GM13976 (cell line): ENCODE measurements at regions not wholly inside any gene's neighbourhood (a gene's known extent, or its start where the extent isn't known, plus 50 kb on each side); places are given as distances from the start of the nearest gene placed in this dataset.
A peak's percentile ranks its signal among the peaks of the same experiment; 100 is the strongest.

Experiments used
- DNase-seq: peaks from one replicate; pipeline ENCODE4 v3.0.0; 2012; ENCODE audit warnings: low spot score
- CTCF ChIP-seq: IDR thresholded peaks from 2 replicates; pipeline ENCODE4 v1.5.1; 2012; ENCODE audit warnings: borderline replicate concordance, mild to moderate bottlenecking; ENCODE audit not compliant: insufficient read depth; ENCODE audit errors: extremely low read depth, missing control alignments, control extremely low read depth
- in situ Hi-C: fragments of 300-500 bp; cut with MboI; formaldehyde crosslinking; loops from one replicate; pipeline ENCODE4 v1.12.0; 2022; ENCODE audit warnings: low sequenced_read_pairs, mixed read lengths, inconsistent platforms; ENCODE audit not compliant: unreplicated experiment

GRCh38 chr15:38705436-38706219 is 141.0 kb upstream of the RASGRP1 start:
- in situ Hi-C loops, result loop anchor here (25.0 kb wide), 2 partner anchors 882 to 1032 kb away; partner anchors contain the start of gene THBS1
- DNase-seq, result no peak
- no peak for TF ChIP-seq CTCF

- TF ChIP-seq CTCF, result no peak
- no peak for DNase-seq
- in situ Hi-C loops, result loop anchor here (25.0 kb wide), 2 partner anchors 880 to 1030 kb away; partner anchors contain the start of gene THBS1
Observed at GRCh38 chr15:38706956-38707355, 142.3 kb upstream of the RASGRP1 start.

DNA sequence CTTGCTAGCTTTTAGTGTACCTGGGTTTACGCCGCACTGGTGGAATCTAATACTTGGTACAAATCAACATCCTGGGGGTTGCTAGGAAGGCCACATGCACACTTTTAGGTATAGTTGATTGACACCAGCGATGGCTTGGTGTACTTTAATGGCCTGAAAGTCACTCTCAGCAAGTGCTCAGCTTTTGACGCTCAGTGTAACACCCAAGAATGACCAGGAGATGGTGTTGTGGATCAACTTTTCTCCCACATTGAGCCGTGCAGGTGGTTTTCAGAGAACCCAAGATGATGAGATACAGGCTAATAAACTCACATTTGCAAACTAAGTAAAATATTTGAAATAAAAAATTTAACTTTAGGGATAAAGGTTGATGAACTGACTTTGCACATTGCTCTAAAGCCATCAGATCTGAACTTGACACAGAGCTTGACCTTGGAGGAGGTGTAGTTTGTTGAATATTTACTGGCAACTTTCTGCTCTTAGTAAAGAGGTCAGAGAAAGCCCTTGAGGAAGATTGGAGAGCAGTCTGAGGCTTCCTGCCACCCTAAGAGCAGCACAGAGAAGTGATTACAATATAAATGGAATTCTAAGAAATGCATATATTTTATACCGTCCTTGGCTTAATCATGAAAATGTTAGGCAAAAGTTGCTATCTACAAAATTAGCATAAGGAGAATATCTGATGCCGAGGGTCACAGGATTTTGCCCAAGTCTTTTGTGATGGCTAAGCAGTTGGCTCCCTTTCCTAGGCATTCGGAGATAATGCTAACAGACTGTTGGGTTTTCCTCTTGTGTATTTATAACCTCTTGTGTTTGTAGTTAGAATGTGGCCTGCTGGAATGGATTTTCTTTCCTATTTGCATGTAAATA is 143.4 kb upstream of the RASGRP1 start:
- TF ChIP-seq CTCF, result peak; percentile 64
- in situ Hi-C loops, result loop anchor here (25.0 kb wide), 2 partner anchors 879 to 1029 kb away; partner anchors contain the start of gene THBS1
- DNase-seq, result peak; percentile 35

DNA sequence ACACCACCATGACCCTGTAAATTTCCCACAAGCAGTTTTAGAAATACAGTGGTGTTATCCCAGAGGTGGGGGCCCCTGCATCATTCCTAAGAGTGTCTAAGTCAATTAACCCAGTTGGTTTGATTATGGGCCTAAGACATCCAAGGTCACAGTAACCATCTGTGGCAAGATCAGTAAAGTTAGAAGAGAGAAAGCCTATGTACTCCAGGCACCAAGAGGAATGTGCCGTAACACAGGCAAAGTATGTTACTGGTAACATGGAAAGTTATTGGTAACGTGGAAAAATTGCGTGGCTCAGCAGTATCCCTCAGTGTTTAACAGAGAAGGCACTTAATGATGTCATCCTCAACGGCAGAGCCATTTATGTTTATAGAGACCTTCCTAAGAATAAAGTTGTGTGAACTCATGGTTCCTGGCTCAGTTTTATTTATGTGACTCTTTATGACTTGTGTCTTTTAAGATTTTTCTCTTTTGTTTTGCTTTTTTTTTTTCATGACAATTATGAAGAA is 144.1 kb upstream of the RASGRP1 start:
- no peak for DNase-seq
- in situ Hi-C loops, result loop anchor here (25.0 kb wide), 2 partner anchors 879 to 1029 kb away; partner anchors contain the start of gene THBS1
- no peak for TF ChIP-seq CTCF

DNA sequence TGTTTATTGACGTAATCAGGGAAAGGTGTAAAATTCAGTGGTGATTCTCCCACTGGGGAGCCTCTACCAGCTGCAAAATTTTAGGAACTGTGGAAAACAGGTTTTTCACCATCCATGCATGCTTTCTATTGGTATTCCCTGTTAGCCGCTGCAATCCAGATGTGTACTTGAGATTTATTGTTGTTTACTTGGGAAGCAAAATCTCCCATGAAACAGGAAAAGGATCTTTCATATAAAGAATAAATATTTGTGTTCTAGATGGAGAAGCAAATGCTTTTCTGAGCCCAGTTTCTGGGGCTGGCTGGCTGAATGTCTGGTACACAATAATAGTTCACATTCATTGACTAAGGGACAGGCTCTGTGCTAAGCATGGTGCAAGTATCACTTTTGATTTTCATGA is 144.6 kb upstream of the RASGRP1 start:
- DNase-seq, result no peak
- in situ Hi-C loops, result loop anchor here (25.0 kb wide), 2 partner anchors 878 to 1028 kb away; partner anchors contain the start of gene THBS1
- no peak for TF ChIP-seq CTCF
